ENCODE measurements at regions not wholly inside any gene's neighbourhood (a gene's known extent, or its start where the extent isn't known, plus 50 kb on each side); places are given as distances from the start of the nearest gene placed in this dataset.

- TF ChIP-seq EP300 (IDR thresholded peaks at IDR 0.05): no peak
- TF ChIP-seq CTCF (IDR thresholded peaks at IDR 0.05): no peak
Measured at GRCh38 chr10:44572146-44572545, 187.2 kb upstream of the CXCL12 start.
